ENCODE measurements at regions not wholly inside any gene's neighbourhood (a gene's known extent, or its start where the extent isn't known, plus 50 kb on each side); places are given as distances from the start of the nearest gene placed in this dataset.

GRCh38 chr4:125704726-125705125 lies 390.0 kb downstream of the FAT4 start:
- no peak for DNase-seq

- DNase-seq: no peak
Measured at GRCh38 chr4:125705681-125706080, 390.9 kb downstream of the FAT4 start.

- no peak for DNase-seq
Measured at GRCh38 chr4:125707397-125707796, 392.6 kb downstream of the FAT4 start.

GRCh38 chr4:125710766-125711165 lies 396.0 kb downstream of the FAT4 start:
- DNase-seq: no peak

- no peak for DNase-seq
Measured at GRCh38 chr4:125714049-125714448, 399.3 kb downstream of the FAT4 start.

- DNase-seq: no peak
Measured at GRCh38 chr4:125714845-125715244, 400.1 kb downstream of the FAT4 start.

- no peak for DNase-seq
Measured at GRCh38 chr4:125719987-125720386, 405.2 kb downstream of the FAT4 start.

- DNase-seq: no peak
Measured at GRCh38 chr4:125722009-125722408, 407.3 kb downstream of the FAT4 start.

- DNase-seq: no peak
Measured at GRCh38 chr4:125725957-125726525, 411.3 kb downstream of the FAT4 start.

- DNase-seq: no peak
Measured at GRCh38 chr4:125727931-125728330, 413.2 kb downstream of the FAT4 start.

- no peak for DNase-seq
Measured at GRCh38 chr4:125728568-125728967, 413.8 kb downstream of the FAT4 start.

- no peak for DNase-seq
Measured at GRCh38 chr4:125729171-125729570, 414.4 kb downstream of the FAT4 start.

- no peak for DNase-seq
Measured at GRCh38 chr4:125732632-125733031, 417.9 kb downstream of the FAT4 start.

- no peak for DNase-seq
Measured at GRCh38 chr4:125734504-125734903, 419.7 kb downstream of the FAT4 start.

GRCh38 chr4:125735102-125735501 lies 420.3 kb downstream of the FAT4 start:
- DNase-seq: no peak

- DNase-seq: no peak
Measured at GRCh38 chr4:125736057-125736456, 421.3 kb downstream of the FAT4 start.

GRCh38 chr4:125739760-125740159 lies 425.0 kb downstream of the FAT4 start:
- DNase-seq: no peak

- no peak for DNase-seq
Measured at GRCh38 chr4:125741825-125742452, 427.2 kb downstream of the FAT4 start.

- DNase-seq: no peak
Measured at GRCh38 chr4:125744891-125745364, 430.2 kb downstream of the FAT4 start.

- DNase-seq: no peak
Measured at GRCh38 chr4:125749354-125749753, 434.6 kb downstream of the FAT4 start.

GRCh38 chr4:125750399-125750798 lies 435.6 kb downstream of the FAT4 start:
- no peak for DNase-seq

GRCh38 chr4:125750828-125751466 lies 436.2 kb downstream of the FAT4 start:
- DNase-seq: no peak

- DNase-seq: no peak
Measured at GRCh38 chr4:125758438-125758837, 443.7 kb downstream of the FAT4 start.

- no peak for DNase-seq
Measured at GRCh38 chr4:125760201-125760819, 445.6 kb downstream of the FAT4 start.

All from stimulated activated CD4-positive, alpha-beta T cell treated with anti-CD3 and anti-CD28 coated beads, Interleukin-2, amount 100 ng/mL, for 48 hours (primary cell).